ENCODE measurements at regions not wholly inside any gene's neighbourhood (a gene's known extent, or its start where the extent isn't known, plus 50 kb on each side); places are given as distances from the start of the nearest gene placed in this dataset.

DNA sequence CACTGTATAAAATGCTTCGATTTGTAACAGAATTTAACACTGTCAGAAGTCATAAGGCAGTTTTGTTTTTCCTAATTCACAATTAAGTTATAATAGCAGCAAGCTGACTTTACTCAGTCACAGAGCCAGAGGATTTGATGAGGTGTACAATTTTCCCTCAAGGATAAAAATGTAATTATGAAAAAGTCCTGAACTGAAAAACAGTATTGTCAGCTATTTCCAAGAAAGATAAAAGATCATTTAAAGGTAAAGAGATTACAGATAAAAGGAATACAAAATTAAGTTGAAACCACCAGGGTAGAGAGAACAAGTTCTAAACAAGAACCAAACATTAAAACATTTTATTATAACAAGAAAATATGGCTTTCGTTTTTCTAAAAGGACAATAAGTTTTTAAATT, 86.8 kb upstream of the ZFP42 start:
- TF ChIP-seq SP2 (IDR thresholded peaks at IDR 0.05; ENCODE audit: low read length) (no peak), HDAC2 (IDR thresholded peaks at IDR 0.05; ENCODE audit: borderline replicate concordance in 1 of 2, low read depth in 2 of 2, low read length in 2 of 2) (no peak), SIN3A (conservative IDR thresholded peaks at IDR 0.05 in 1 of 2, IDR thresholded peaks at IDR 0.05 in 1 of 2; ENCODE audit: low read depth in 1 of 2, low read length in 2 of 2) (no peak), POLR2A (IDR thresholded peaks at IDR 0.05; ENCODE audit: control extremely low read depth in 1 of 2, low read depth in 2 of 2, low read length in 2 of 2) (no peak), YY1 (IDR thresholded peaks at IDR 0.05; ENCODE audit: low read depth, low read length) (no peak), TBP (IDR thresholded peaks at IDR 0.05; ENCODE audit: low read depth, low read length) (no peak), EZH2 (IDR thresholded peaks at IDR 0.05; ENCODE audit: low read depth, low read length, severe bottlenecking) (no peak), BCL11A (IDR thresholded peaks at IDR 0.05; ENCODE audit: low read depth in 2 of 2, low read length in 2 of 2) (no peak)
- TF ChIP-seq, protein P1, sequence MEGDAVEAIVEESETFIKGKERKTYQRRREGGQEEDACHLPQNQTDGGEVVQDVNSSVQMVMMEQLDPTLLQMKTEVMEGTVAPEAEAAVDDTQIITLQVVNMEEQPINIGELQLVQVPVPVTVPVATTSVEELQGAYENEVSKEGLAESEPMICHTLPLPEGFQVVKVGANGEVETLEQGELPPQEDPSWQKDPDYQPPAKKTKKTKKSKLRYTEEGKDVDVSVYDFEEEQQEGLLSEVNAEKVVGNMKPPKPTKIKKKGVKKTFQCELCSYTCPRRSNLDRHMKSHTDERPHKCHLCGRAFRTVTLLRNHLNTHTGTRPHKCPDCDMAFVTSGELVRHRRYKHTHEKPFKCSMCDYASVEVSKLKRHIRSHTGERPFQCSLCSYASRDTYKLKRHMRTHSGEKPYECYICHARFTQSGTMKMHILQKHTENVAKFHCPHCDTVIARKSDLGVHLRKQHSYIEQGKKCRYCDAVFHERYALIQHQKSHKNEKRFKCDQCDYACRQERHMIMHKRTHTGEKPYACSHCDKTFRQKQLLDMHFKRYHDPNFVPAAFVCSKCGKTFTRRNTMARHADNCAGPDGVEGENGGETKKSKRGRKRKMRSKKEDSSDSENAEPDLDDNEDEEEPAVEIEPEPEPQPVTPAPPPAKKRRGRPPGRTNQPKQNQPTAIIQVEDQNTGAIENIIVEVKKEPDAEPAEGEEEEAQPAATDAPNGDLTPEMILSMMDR (IDR thresholded peaks at IDR 0.05; ENCODE audit: control extremely low read depth in 1 of 3, insufficient read depth in 1 of 3, low read depth in 1 of 3, low read length in 3 of 3) = no peak
- TF ChIP-seq, protein P2, sequence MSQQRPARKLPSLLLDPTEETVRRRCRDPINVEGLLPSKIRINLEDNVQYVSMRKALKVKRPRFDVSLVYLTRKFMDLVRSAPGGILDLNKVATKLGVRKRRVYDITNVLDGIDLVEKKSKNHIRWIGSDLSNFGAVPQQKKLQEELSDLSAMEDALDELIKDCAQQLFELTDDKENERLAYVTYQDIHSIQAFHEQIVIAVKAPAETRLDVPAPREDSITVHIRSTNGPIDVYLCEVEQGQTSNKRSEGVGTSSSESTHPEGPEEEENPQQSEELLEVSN (IDR thresholded peaks at IDR 0.05) = no peak
- TF ChIP-seq, protein P3, sequence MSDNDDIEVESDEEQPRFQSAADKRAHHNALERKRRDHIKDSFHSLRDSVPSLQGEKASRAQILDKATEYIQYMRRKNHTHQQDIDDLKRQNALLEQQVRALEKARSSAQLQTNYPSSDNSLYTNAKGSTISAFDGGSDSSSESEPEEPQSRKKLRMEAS (IDR thresholded peaks at IDR 0.05) = no peak

All from H1 (cell line).